K562 (cell line): ENCODE measurements at regions not wholly inside any gene's neighbourhood (a gene's known extent, or its start where the extent isn't known, plus 50 kb on each side); places are given as distances from the start of the nearest gene placed in this dataset.

Source experiments
- ATAC-seq: fragments of 200-7000 bp; cut with Tn5 transposase; 3 replicates; pipeline ENCODE4 v1.9.1; 2020; ENCODE audit warnings: moderate library complexity
- BruUV-seq: library from RNA; stranded (reverse); fragments of 400-500 nt; replicated peaks from 2 replicates; lab custom pipeline; 2021; lab: Mats Ljungman, UMichigan
- CTCF ChIA-PET: fragments of 300-600 bp; formaldehyde crosslinking; extraction: SDS; loops from one replicate; lab custom pipeline; 2021; ENCODE audit warnings: low intra/inter-chr PET ratio; lab: Yijun Ruan, JAX
- POLR2A ChIA-PET: fragments of 300-600, 350-650 bp; sonication (Branson Sonifier 250); formaldehyde crosslinking; extraction: SDS; loops from one replicate; lab custom pipeline; 2021; ENCODE audit warnings: antibody characterized with exemption, inconsistent platforms; lab: Yijun Ruan, JAX
- DNase-seq, 4 experiments: peaks; one replicate each; pipeline versions ENCODE4 v3.0.0 to v3.0.0-alpha.2; 2011 to 2018; ENCODE audit warnings: low spot score in 3 of 4, mixed read lengths in 3 of 4; ENCODE audit errors: extremely low read depth in 1 of 4
- FAIRE-seq: peaks from 2 replicates; lab custom pipeline; 2011; peaks lifted over from hg19 to GRCh38; lab: Jason Lieb, UNC
- H2AFZ ChIP-seq: 2 replicates; pipeline ENCODE4 v1.6.0; 2011; ENCODE audit warnings: low read depth, low read length, control low read depth, inconsistent platforms
- H3K27ac ChIP-seq: fragments of 200-600 bp; 3 replicates; pipeline ENCODE4 v1.8.0; 2011; ENCODE audit warnings: low read depth, mild to moderate bottlenecking, control low read depth, inconsistent platforms, low read length, moderate library complexity, mixed read lengths; ENCODE audit errors: extremely low read depth
- H3K27me3 ChIP-seq, 2 experiments: fragments of 300-600 bp in 1 of 2; 2 replicates in 1 of 2; 3 replicates in 1 of 2; pipeline versions ENCODE4 v1.6.0 to v1.8.0; 2011; ENCODE audit warnings: inconsistent platforms in 2 of 2, low read length in 2 of 2, mild to moderate bottlenecking in 1 of 2, mixed read lengths in 1 of 2, moderate library complexity in 1 of 2; ENCODE audit not compliant: control insufficient read depth in 2 of 2, insufficient read depth in 2 of 2
- H3K36me3 ChIP-seq: fragments of 300-600 bp; 3 replicates; pipeline ENCODE4 v1.8.0; 2011; ENCODE audit warnings: mild to moderate bottlenecking, low read length, inconsistent platforms; ENCODE audit not compliant: control insufficient read depth, insufficient read depth
- H3K4me1 ChIP-seq, 2 experiments: fragments of 200-600 bp in 1 of 2; replicated peaks in 1 of 2; 2 replicates in 1 of 2; 3 replicates in 1 of 2; pipeline versions ENCODE4 v1.5.1 to v1.8.0; 2011; ENCODE audit warnings: inconsistent platforms in 2 of 2, low read length in 2 of 2, mild to moderate bottlenecking in 1 of 2, mixed read lengths in 1 of 2, moderate library complexity in 1 of 2; ENCODE audit not compliant: control insufficient read depth in 2 of 2, insufficient read depth in 2 of 2
- H3K4me2 ChIP-seq: 2 replicates; pipeline ENCODE4 v1.6.1; 2011; ENCODE audit warnings: low read length, control low read depth, inconsistent platforms, mixed read lengths; ENCODE audit not compliant: insufficient read depth
- H3K4me3 ChIP-seq: fragments of 200-600 bp; sonication (generic), shearing (Covaris generic); 2 replicates; pipeline ENCODE4 v1.5.1; 2016; ENCODE audit warnings: control low read depth, inconsistent platforms
- H3K79me2 ChIP-seq: fragments of 200-600 bp; 3 replicates; pipeline ENCODE4 v1.8.0; 2011; ENCODE audit warnings: low read length, inconsistent platforms; ENCODE audit not compliant: control insufficient read depth, insufficient read depth
- H3K9ac ChIP-seq, 2 experiments: 2 replicates each; pipeline versions ENCODE4 v1.6.0 to v1.6.1; 2011; ENCODE audit warnings: low read depth in 2 of 2, low read length in 2 of 2, control low read depth in 1 of 2, inconsistent platforms in 1 of 2, mild to moderate bottlenecking in 1 of 2, mixed read lengths in 1 of 2; ENCODE audit not compliant: insufficient read depth in 1 of 2
- H3K9me1 ChIP-seq: one replicate; pipeline ENCODE4 v1.6.0; 2011; ENCODE audit warnings: inconsistent platforms, mild to moderate bottlenecking, low read length, moderate library complexity; ENCODE audit not compliant: control insufficient read depth, insufficient read depth
- H3K9me3 ChIP-seq: replicated peaks from 2 replicates; pipeline ENCODE4 v1.5.1; 2011; ENCODE audit warnings: low read depth, low read length, inconsistent platforms; ENCODE audit not compliant: control insufficient read depth, insufficient read depth
- H4K20me1 ChIP-seq: replicated peaks from 2 replicates; pipeline ENCODE4 v1.6.1; 2011; ENCODE audit warnings: low read length, inconsistent platforms, mixed read lengths; ENCODE audit not compliant: control insufficient read depth, insufficient read depth
- CC2D1A ChIP-seq: fragments of 450-650 bp; IDR thresholded peaks from 2 replicates; pipeline ENCODE4 v1.6.1; 2017; ENCODE audit warnings: mild to moderate bottlenecking
- E2F3 ChIP-seq: fragments of 250-450 bp; sonication (Bioruptor Pico); IDR thresholded peaks from 2 replicates; pipeline ENCODE4 v1.4.0; 2020; ENCODE audit warnings: mild to moderate bottlenecking
- E2F6 ChIP-seq, 2 experiments: IDR thresholded peaks; 2 replicates each; pipeline ENCODE4 v1.6.1; 2011; ENCODE audit warnings: borderline replicate concordance in 1 of 2, control low read depth in 1 of 2, low read depth in 1 of 2, low read length in 1 of 2, mild to moderate bottlenecking in 1 of 2, mixed read lengths in 1 of 2, moderate library complexity in 1 of 2; ENCODE audit not compliant: insufficient read depth in 1 of 2, insufficient read length in 1 of 2, poor library complexity in 1 of 2, severe bottlenecking in 1 of 2; ENCODE audit errors: extremely low read depth in 1 of 2
- MEIS2 ChIP-seq: fragments of 450-650 bp; IDR thresholded peaks from 2 replicates; pipeline ENCODE4 v1.6.1; 2014; ENCODE audit warnings: mild to moderate bottlenecking; ENCODE audit not compliant: partially characterized antibody
- STAG1 ChIP-seq: sonication (generic); formaldehyde crosslinking; IDR thresholded peaks from 2 replicates; pipeline ENCODE4 v1.5.0; 2020; ENCODE audit warnings: missing genetic modification reagents, borderline replicate concordance
- THAP12 ChIP-seq: fragments of 250-450 bp; sonication (Bioruptor Pico); IDR thresholded peaks from 2 replicates; pipeline ENCODE4 v1.9.0; 2021; ENCODE audit warnings: mild to moderate bottlenecking, inconsistent platforms
- TSHZ1 ChIP-seq: fragments of 250-450 bp; sonication (Bioruptor Pico); IDR thresholded peaks from 2 replicates; pipeline ENCODE4 v1.4.0; 2020; ENCODE audit warnings: mild to moderate bottlenecking, moderate library complexity
- XRCC4 ChIP-seq: IDR thresholded peaks from one replicate; pipeline ENCODE4 v1.6.1; 2011; ENCODE audit not compliant: insufficient read depth, insufficient read length; ENCODE audit errors: extremely low read depth
- WGBS: fragments of 100-300 bp; shearing (Covaris generic); methylation state at CpG from one replicate; pipeline ENCODE4 v1.1.6; 2016; ENCODE audit warnings: low coverage, mixed read lengths; ENCODE audit not compliant: insufficient coverage; ENCODE audit errors: missing lambda C conversion rate; 5-methylcytosine and 5-hydroxymethylcytosine counted together
- in situ Hi-C: fragments of 300-500 bp; cut with MboI; formaldehyde crosslinking; loops from 4 replicates; pipeline ENCODE4 v1.15.0; 2018; ENCODE audit warnings: inconsistent platforms, mixed read lengths
- intact Hi-C: fragments of 100-400 bp; cut with micrococcal nuclease; formaldehyde crosslinking; loops from 2 replicates; pipeline ENCODE4 v1.14.2; 2022

GRCh38 chr1:65092691-65093090 lies 55.3 kb upstream of the AK4 start:
- no peaks in the 10 kb centered on the region for H3K79me2 ChIP-seq
- CTCF ChIA-PET, result no interaction called here
- H3K4me3 ChIP-seq, result no peak overlapping the region
- 26% methylated on average over 2 of the region's 2 CpGs for WGBS
- H3K4me2 ChIP-seq, result no peak overlapping the region
- intact Hi-C loops, result no loop called here
- H3K9ac ChIP-seq, result no peak overlapping the region
- ATAC-seq, result no peak
- POLR2A ChIA-PET, result interaction anchor here (0.7 kb wide), 2 partner anchors 62 to 122 kb away, joined by 3 read pairs; no protein-coding TSS in a partner anchor
- no peaks in the 10 kb centered on the region for H3K9me1 ChIP-seq
- no peak overlapping the region for H2AFZ ChIP-seq
- no TSS peak for BruUV-seq
- no peak for FAIRE-seq
- DNase-seq, result no peak
- peaks cover 4% of the 10 kb centered on the region for H3K9me3 ChIP-seq
- no peaks in the 10 kb centered on the region for H4K20me1 ChIP-seq
- H3K27me3 ChIP-seq, result no peaks in the 10 kb centered on the region
- no peaks in the 10 kb centered on the region; a peak in 1 of 5 replicates for H3K4me1 ChIP-seq
- H3K27ac ChIP-seq, result no peak overlapping the region
- no peak for TF ChIP-seq CC2D1A
- no peak for TF ChIP-seq THAP12 (CRISPR knock-in tag)
- TF ChIP-seq STAG1 (CRISPR knock-in tag), result no peak
- TF ChIP-seq E2F6 (IDR thresholded peaks at IDR 0.05; ENCODE audit: borderline replicate concordance in 1 of 2, extremely low read depth in 1 of 2, insufficient read depth in 1 of 2, insufficient read length in 1 of 2, low read depth in 1 of 2, low read length in 1 of 2, poor library complexity in 1 of 2, severe bottlenecking in 1 of 2), result no peak
- no peak for TF ChIP-seq TSHZ1
- no peak for TF ChIP-seq E2F3 (CRISPR knock-in tag)
- TF ChIP-seq MEIS2, result no peak
- no peak for TF ChIP-seq XRCC4
- H3K36me3 ChIP-seq, result no peaks in the 10 kb centered on the region
- in situ Hi-C loops, result loop anchor here (25.0 kb wide), 1 partner anchor 845 kb away; no protein-coding TSS in a partner anchor
